ENCODE measurements at regions not wholly inside any gene's neighbourhood (a gene's known extent, or its start where the extent isn't known, plus 50 kb on each side); places are given as distances from the start of the nearest gene placed in this dataset.

- no peak for TF ChIP-seq CTCF (IDR thresholded peaks at IDR 0.05; ENCODE audit: low read length)
- TF ChIP-seq EZH2 (optimal IDR thresholded peaks at IDR 0.05; ENCODE audit: low read depth, low read length) = no peak
- TF ChIP-seq EZH2phosphoT487 (IDR thresholded peaks at IDR 0.05; ENCODE audit: low read length) = no peak
These were observed 1117.3 kb downstream of the BRD1 start for GRCh38 chr22:48710410-48710809.

All from MM.1S (cell line).